ENCODE measurements at regions not wholly inside any gene's neighbourhood (a gene's known extent, or its start where the extent isn't known, plus 50 kb on each side); places are given as distances from the start of the nearest gene placed in this dataset.

GRCh38 chr3:107238787-107239186, 138.5 kb upstream of the CCDC54 start:
- TF ChIP-seq, protein P1, sequence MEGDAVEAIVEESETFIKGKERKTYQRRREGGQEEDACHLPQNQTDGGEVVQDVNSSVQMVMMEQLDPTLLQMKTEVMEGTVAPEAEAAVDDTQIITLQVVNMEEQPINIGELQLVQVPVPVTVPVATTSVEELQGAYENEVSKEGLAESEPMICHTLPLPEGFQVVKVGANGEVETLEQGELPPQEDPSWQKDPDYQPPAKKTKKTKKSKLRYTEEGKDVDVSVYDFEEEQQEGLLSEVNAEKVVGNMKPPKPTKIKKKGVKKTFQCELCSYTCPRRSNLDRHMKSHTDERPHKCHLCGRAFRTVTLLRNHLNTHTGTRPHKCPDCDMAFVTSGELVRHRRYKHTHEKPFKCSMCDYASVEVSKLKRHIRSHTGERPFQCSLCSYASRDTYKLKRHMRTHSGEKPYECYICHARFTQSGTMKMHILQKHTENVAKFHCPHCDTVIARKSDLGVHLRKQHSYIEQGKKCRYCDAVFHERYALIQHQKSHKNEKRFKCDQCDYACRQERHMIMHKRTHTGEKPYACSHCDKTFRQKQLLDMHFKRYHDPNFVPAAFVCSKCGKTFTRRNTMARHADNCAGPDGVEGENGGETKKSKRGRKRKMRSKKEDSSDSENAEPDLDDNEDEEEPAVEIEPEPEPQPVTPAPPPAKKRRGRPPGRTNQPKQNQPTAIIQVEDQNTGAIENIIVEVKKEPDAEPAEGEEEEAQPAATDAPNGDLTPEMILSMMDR (IDR thresholded peaks at IDR 0.05; ENCODE audit: unreplicated experiment): no peak
- intact Hi-C loops (cut with micrococcal nuclease): loop anchor here (5.0 kb wide), 1 partner anchor 689 kb away; no protein-coding TSS in a partner anchor
- ChIA-PET CTCF (interaction anchor here (0.6 to 6.8 kb wide), 6 partner anchors 16 to 192 kb away, joined by 3 to 62 read pairs (median 4); no protein-coding TSS in a partner anchor), POLR2A (interaction anchor here (0.6 to 5.4 kb wide), 7 partner anchors 10 to 920 kb away, joined by 3 to 37 read pairs (median 4); partner anchors contain the start of gene BBX)
- no peak for DNase-seq (ENCODE audit: unreplicated experiment)
- no TSS peak for BruUV-seq (replicated peaks)
- Mint-ChIP-seq H3K4me3 (ENCODE audit: unreplicated experiment) (peak overlapping the region; percentile 99), H3K9me3 (ENCODE audit: unreplicated experiment) (no peaks in the 10 kb centered on the region), H3K27me3 (ENCODE audit: insufficient read depth, unreplicated experiment) (no peaks in the 10 kb centered on the region), H3K4me1 (ENCODE audit: insufficient read depth, unreplicated experiment) (peaks cover 48% of the 10 kb centered on the region), H3K27ac (ENCODE audit: low read depth, unreplicated experiment) (no peak overlapping the region), H3K36me3 (ENCODE audit: insufficient read depth, unreplicated experiment) (peaks cover 17% of the 10 kb centered on the region)

DNA sequence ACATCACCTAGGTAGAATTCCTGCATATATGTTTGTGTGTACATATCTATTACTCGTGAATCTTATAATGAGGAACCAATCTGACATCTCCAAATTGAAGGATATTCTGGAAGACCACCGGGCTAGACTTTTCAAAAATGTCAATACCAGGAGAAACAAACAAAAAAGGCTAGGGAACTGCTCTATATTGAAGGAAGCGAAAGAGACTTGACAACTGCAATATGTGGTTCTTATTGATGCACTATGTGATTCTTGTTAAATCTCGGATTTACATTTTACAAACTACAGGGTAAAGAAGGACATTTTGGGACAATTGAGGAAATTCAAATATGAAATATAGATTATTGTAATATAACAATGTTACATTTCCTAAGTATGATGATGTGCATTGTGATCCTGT, 137.5 kb upstream of the CCDC54 start:
- Mint-ChIP-seq H3K36me3 (ENCODE audit: insufficient read depth, unreplicated experiment) (peaks cover 24% of the 10 kb centered on the region), H3K4me3 (ENCODE audit: unreplicated experiment) (peak overlapping the region; percentile 99), H3K27me3 (ENCODE audit: insufficient read depth, unreplicated experiment) (no peaks in the 10 kb centered on the region), H3K9me3 (ENCODE audit: unreplicated experiment) (no peaks in the 10 kb centered on the region), H3K4me1 (ENCODE audit: insufficient read depth, unreplicated experiment) (peaks cover 56% of the 10 kb centered on the region), H3K27ac (ENCODE audit: low read depth, unreplicated experiment) (peak overlapping the region; percentile 68)
- no peak for DNase-seq (ENCODE audit: unreplicated experiment)
- TF ChIP-seq, protein P1 (IDR thresholded peaks at IDR 0.05; ENCODE audit: unreplicated experiment): no peak
- ChIA-PET POLR2A (interaction anchor here (0.6 to 5.4 kb wide), 4 partner anchors 25 to 191 kb away, joined by 4 to 37 read pairs (median 8); no protein-coding TSS in a partner anchor), CTCF (interaction anchor here (0.6 to 6.8 kb wide), 2 partner anchors 27 to 34 kb away, joined by 3 to 62 read pairs; no protein-coding TSS in a partner anchor)
- BruUV-seq (replicated peaks): TSS peak; percentile 38
- intact Hi-C loops (cut with micrococcal nuclease): loop anchor here (5.0 kb wide), 1 partner anchor 688 kb away; no protein-coding TSS in a partner anchor

GRCh38 chr3:107240183-107241091, 136.8 kb upstream of the CCDC54 start:
- POLR2A ChIA-PET: interaction anchor here (0.6 to 3.1 kb wide), 14 partner anchors 20 to 389 kb away, joined by 3 to 68 read pairs (median 6); no protein-coding TSS in a partner anchor
- BruUV-seq (replicated peaks): no TSS peak
- H3K4me3 Mint-ChIP-seq (ENCODE audit: unreplicated experiment): peak overlapping the region; percentile 99
- CTCF ChIA-PET: interaction anchor here (0.7 to 1.3 kb wide), 3 partner anchors 14 to 181 kb away, joined by 4 to 5 read pairs (median 4); no protein-coding TSS in a partner anchor
- no peaks in the 10 kb centered on the region for H3K9me3 Mint-ChIP-seq (ENCODE audit: unreplicated experiment)
- intact Hi-C loops (cut with micrococcal nuclease): no loop called here
- H3K36me3 Mint-ChIP-seq (ENCODE audit: insufficient read depth, unreplicated experiment): peaks cover 30% of the 10 kb centered on the region
- H3K4me1 Mint-ChIP-seq (ENCODE audit: insufficient read depth, unreplicated experiment): peaks cover 54% of the 10 kb centered on the region
- no peaks in the 10 kb centered on the region for H3K27me3 Mint-ChIP-seq (ENCODE audit: insufficient read depth, unreplicated experiment)
- TF ChIP-seq, protein P1 (IDR thresholded peaks at IDR 0.05; ENCODE audit: unreplicated experiment): no peak
- peak; percentile 82 for DNase-seq (ENCODE audit: unreplicated experiment)
- peak overlapping the region; percentile 94 for H3K27ac Mint-ChIP-seq (ENCODE audit: low read depth, unreplicated experiment)

- Mint-ChIP-seq H3K4me3 (ENCODE audit: unreplicated experiment) (peak overlapping the region; percentile 99), H3K4me1 (ENCODE audit: insufficient read depth, unreplicated experiment) (peaks cover 47% of the 10 kb centered on the region), H3K27me3 (ENCODE audit: insufficient read depth, unreplicated experiment) (no peaks in the 10 kb centered on the region), H3K27ac (ENCODE audit: low read depth, unreplicated experiment) (peak overlapping the region; percentile 94), H3K36me3 (ENCODE audit: insufficient read depth, unreplicated experiment) (peaks cover 38% of the 10 kb centered on the region), H3K9me3 (ENCODE audit: unreplicated experiment) (no peaks in the 10 kb centered on the region)
- intact Hi-C loops (cut with micrococcal nuclease): no loop called here
- ChIA-PET POLR2A (interaction anchor here (0.6 to 3.1 kb wide), 25 partner anchors 13 to 1265 kb away, joined by 3 to 68 read pairs (median 4); partner anchors contain the start of gene BBX), CTCF (interaction anchor here (0.6 to 1.3 kb wide), 5 partner anchors 11 to 180 kb away, joined by 3 to 7 read pairs (median 5); no protein-coding TSS in a partner anchor)
- TF ChIP-seq, protein P1 (IDR thresholded peaks at IDR 0.05; ENCODE audit: unreplicated experiment): no peak
- no TSS peak for BruUV-seq (replicated peaks)
- DNase-seq (ENCODE audit: unreplicated experiment): peak; percentile 77
Observed at GRCh38 chr3:107241217-107241616, 136.0 kb upstream of the CCDC54 start.
